RWPE1 (cell line): ENCODE measurements at regions not wholly inside any gene's neighbourhood (a gene's known extent, or its start where the extent isn't known, plus 50 kb on each side); places are given as distances from the start of the nearest gene placed in this dataset.

Experiments used
- CTCF ChIA-PET: fragments of 350-600 bp; sonication (Branson Sonifier 250); formaldehyde crosslinking; extraction: SDS; loops from one replicate; lab custom pipeline; 2021; lab: Yijun Ruan, JAX
- POLR2A ChIA-PET: fragments of 400-600 bp; formaldehyde crosslinking; extraction: SDS; loops from one replicate; lab custom pipeline; 2020; ENCODE audit warnings: antibody characterized with exemption; ENCODE audit not compliant: low non-redundant PET; lab: Yijun Ruan, JAX
- DNase-seq: peaks from one replicate; pipeline ENCODE4 v3.0.0; 2012; ENCODE audit warnings: low spot score
- H3K27ac ChIP-seq: fragments of 450-650 bp; 2 replicates; pipeline ENCODE4 v1.5.1; 2017
- TF ChIP-seq, protein P1 (sequence below): fragments of 450-650 bp; conservative IDR thresholded peaks from 2 replicates; pipeline ENCODE4 v1.5.1; 2017; ENCODE audit warnings: low read depth, mild to moderate bottlenecking

GRCh38 chr17:56675876-56676660 lies 82.6 kb downstream of the NOG start:
- POLR2A ChIA-PET: no interaction called here
- DNase-seq: no peak
- no peak overlapping the region for H3K27ac ChIP-seq
- TF ChIP-seq, protein P1, sequence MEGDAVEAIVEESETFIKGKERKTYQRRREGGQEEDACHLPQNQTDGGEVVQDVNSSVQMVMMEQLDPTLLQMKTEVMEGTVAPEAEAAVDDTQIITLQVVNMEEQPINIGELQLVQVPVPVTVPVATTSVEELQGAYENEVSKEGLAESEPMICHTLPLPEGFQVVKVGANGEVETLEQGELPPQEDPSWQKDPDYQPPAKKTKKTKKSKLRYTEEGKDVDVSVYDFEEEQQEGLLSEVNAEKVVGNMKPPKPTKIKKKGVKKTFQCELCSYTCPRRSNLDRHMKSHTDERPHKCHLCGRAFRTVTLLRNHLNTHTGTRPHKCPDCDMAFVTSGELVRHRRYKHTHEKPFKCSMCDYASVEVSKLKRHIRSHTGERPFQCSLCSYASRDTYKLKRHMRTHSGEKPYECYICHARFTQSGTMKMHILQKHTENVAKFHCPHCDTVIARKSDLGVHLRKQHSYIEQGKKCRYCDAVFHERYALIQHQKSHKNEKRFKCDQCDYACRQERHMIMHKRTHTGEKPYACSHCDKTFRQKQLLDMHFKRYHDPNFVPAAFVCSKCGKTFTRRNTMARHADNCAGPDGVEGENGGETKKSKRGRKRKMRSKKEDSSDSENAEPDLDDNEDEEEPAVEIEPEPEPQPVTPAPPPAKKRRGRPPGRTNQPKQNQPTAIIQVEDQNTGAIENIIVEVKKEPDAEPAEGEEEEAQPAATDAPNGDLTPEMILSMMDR: no peak
- CTCF ChIA-PET: interaction anchor here (0.9 to 2.5 kb wide), 2 partner anchors 38 to 40 kb away, joined by 3 to 11 read pairs; no protein-coding TSS in a partner anchor

GRCh38 chr17:56676810-56677209 lies 83.3 kb downstream of the NOG start:
- ChIA-PET POLR2A (no interaction called here), CTCF (interaction anchor here (0.9 to 2.5 kb wide), 2 partner anchors 38 to 39 kb away, joined by 3 to 11 read pairs; no protein-coding TSS in a partner anchor)
- no peak for DNase-seq
- H3K27ac ChIP-seq: no peak overlapping the region
- TF ChIP-seq, protein P1: no peak

DNA sequence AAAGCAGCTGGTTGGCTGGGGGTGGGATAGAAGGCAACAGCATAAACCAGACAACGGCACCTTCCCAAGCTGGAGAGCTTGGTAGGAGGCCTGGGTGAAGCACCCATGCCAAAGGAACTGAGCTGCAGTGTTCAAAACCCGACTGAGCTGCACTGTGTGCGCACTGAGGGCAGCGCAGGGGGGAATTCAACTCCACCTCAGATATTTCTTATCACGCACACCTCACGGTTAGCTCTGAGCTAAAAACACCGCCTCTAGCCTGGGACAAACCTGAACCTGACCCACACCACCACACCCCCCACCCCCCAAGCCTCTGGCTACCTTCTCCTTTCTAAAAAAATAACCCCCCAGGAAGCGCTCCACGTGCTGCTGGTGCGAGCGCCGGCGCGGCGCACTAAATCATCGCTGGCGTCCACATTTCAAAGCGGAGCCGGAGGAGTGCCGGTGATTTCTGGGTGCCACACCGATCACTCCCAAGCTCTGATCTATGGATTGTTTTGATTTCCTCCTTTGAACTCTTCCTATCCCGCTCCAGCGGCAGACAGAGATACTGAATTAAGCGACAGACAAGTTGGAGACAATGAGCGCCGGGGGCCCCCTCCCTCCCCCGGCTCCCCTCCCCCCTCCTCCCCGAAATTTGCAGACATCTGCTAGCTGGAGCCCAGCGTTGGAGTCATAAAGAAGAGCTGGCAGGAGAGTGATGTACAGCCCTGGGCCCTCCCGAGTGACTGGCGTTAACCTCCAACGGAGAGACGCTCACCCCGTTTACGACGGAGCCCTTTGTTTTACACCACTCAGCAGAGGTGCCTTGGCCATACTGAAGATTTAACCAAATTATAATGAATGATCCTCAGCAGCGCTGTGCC lies 85.0 kb downstream of the NOG start:
- ChIA-PET POLR2A (no interaction called here), CTCF (interaction anchor here (0.5 to 2.5 kb wide), 4 partner anchors 18 to 171 kb away, joined by 3 to 11 read pairs (median 4); no protein-coding TSS in a partner anchor)
- no peak overlapping the region for H3K27ac ChIP-seq
- no peak for DNase-seq
- TF ChIP-seq, protein P1: no peak

GRCh38 chr17:56679115-56679776 lies 85.7 kb downstream of the NOG start:
- POLR2A ChIA-PET: no interaction called here
- CTCF ChIA-PET: no interaction called here
- peak; percentile 49 for DNase-seq
- H3K27ac ChIP-seq: no peak overlapping the region
- TF ChIP-seq, protein P1: peak; percentile 76

DNA sequence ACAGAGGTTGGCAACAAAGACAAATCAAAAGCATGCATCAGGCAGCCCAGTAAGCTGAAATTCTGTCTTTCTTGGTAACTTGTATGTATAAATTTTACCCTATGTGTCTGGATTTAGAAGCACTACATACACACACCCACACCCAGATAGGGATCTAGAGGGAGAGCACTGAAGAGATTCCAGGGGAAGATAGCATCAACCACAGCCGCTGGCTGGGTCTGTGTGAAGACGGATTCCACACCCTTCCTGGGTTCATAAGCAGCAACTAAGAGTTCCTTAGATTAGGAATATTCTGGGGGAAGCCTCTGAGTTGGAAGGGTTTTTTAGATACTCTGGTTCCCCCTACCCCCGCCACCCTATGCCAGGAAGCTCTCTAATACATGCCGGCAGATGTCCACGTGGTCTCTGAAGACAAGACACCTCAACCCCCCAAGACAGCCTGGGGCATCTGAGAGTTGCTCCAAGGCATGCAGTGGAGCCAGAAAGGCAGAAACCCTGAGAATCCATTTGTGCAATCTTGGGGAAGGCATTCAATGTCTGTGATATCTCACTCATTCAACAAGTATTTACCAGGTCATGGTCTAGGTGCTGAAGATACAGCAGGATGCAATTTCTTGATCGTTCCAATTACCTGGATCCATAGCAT lies 86.4 kb downstream of the NOG start:
- ChIA-PET POLR2A (no interaction called here), CTCF (no interaction called here)
- H3K27ac ChIP-seq: no peak overlapping the region
- TF ChIP-seq, protein P1: no peak
- peak; percentile 33 for DNase-seq
